HCT116 (cell line): ENCODE measurements at regions not wholly inside any gene's neighbourhood (a gene's known extent, or its start where the extent isn't known, plus 50 kb on each side); places are given as distances from the start of the nearest gene placed in this dataset.

Source experiments
- ATAC-seq: fragments of 200-7000 bp; cut with Tn5 transposase; 2 replicates; pipeline ENCODE4 v1.9.1; 2020; ENCODE audit warnings: mild to moderate bottlenecking, moderate library complexity
- BruUV-seq: library from RNA; stranded (reverse); fragments of 400-500 nt; replicated peaks from 2 replicates; lab custom pipeline; 2021; lab: Mats Ljungman, UMichigan
- CTCF ChIA-PET: fragments of 300-600 bp; sonication (Branson Sonifier 250); formaldehyde crosslinking; loops from one replicate; lab custom pipeline; 2021; ENCODE audit warnings: antibody characterized with exemption; lab: Charles Lee
- POLR2A ChIA-PET: fragments of 300-600, 350-600 bp; sonication (Branson Sonifier 250); formaldehyde crosslinking; loops from one replicate; lab custom pipeline; 2021; ENCODE audit warnings: antibody characterized with exemption; lab: Charles Lee
- RAD21 ChIA-PET, 2 experiments: fragments of 300-600 bp; sonication (Branson Sonifier 250); formaldehyde crosslinking; loops; one replicate each; lab custom pipeline; 2023; ENCODE audit warnings: low total read pairs in 2 of 2; ENCODE audit not compliant: uncharacterized antibody in 2 of 2, unreplicated experiment in 2 of 2, low non-redundant PET in 1 of 2; lab: Charles Lee
- DNase-seq: peaks from one replicate; pipeline ENCODE4 v3.0.0-alpha.2; 2010; ENCODE audit warnings: low read depth, low spot score
- H2AFZ ChIP-seq: fragments of 200-600 bp; shearing (Covaris generic), sonication (generic); 2 replicates; pipeline ENCODE4 v1.6.1; 2017; ENCODE audit warnings: low read depth, mixed run types, mixed read lengths, antibody characterized with exemption, low read length; ENCODE audit not compliant: poor library complexity, severe bottlenecking
- H3K27ac ChIP-seq: 2 replicates; pipeline ENCODE4 v1.5.1; 2012; ENCODE audit warnings: low read depth, low read length
- H3K27me3 ChIP-seq: fragments of 200-600 bp; sonication (generic); 2 replicates; pipeline ENCODE4 v1.6.1; 2016; ENCODE audit warnings: mixed run types, low read length, mixed read lengths; ENCODE audit not compliant: insufficient read depth
- H3K36me3 ChIP-seq, 2 experiments: fragments of 200-500 bp in 1 of 2; fragments of 200-600 bp in 1 of 2; sonication (Bioruptor generic) in 1 of 2; sonication (generic) in 1 of 2; 2 replicates each; pipeline versions ENCODE4 v1.5.1 to v1.6.1; 2014 to 2016; ENCODE audit warnings: low read length in 2 of 2, inconsistent platforms in 1 of 2, mixed read lengths in 1 of 2, mixed run types in 1 of 2; ENCODE audit not compliant: insufficient read depth in 2 of 2, control insufficient read depth in 1 of 2
- H3K4me1 ChIP-seq, 2 experiments: fragments of 200-600 bp in 1 of 2; sonication (generic) in 1 of 2; 2 replicates each; pipeline versions ENCODE4 v1.5.1 to v1.6.1; 2012 to 2017; ENCODE audit warnings: low read length in 2 of 2, inconsistent platforms in 1 of 2, mild to moderate bottlenecking in 1 of 2, mixed read lengths in 1 of 2, mixed run types in 1 of 2, moderate library complexity in 1 of 2; ENCODE audit not compliant: insufficient read depth in 2 of 2, control insufficient read depth in 1 of 2
- H3K4me2 ChIP-seq: fragments of 200-600 bp; sonication (generic); 2 replicates; pipeline ENCODE4 v1.6.1; 2017; ENCODE audit warnings: mixed run types, low read length, mixed read lengths
- H3K4me3 ChIP-seq, 2 experiments: fragments of 200-600 bp in 1 of 2; sonication (generic) in 1 of 2; replicated peaks in 1 of 2; 2 replicates each; pipeline ENCODE4 v1.5.1; 2011 to 2016; ENCODE audit warnings: low read length in 2 of 2, control low read depth in 1 of 2, low read depth in 1 of 2, mild to moderate bottlenecking in 1 of 2, mixed read lengths in 1 of 2, mixed run types in 1 of 2
- H3K79me2 ChIP-seq: fragments of 200-600 bp; sonication (generic); 2 replicates; pipeline ENCODE4 v1.6.1; 2017; ENCODE audit warnings: mild to moderate bottlenecking, mixed run types, low read length, moderate library complexity, mixed read lengths; ENCODE audit not compliant: insufficient read depth
- H3K9ac ChIP-seq: fragments of 200-600 bp; sonication (generic); 2 replicates; pipeline ENCODE4 v1.6.1; 2016; ENCODE audit warnings: low read length, mixed read lengths
- H3K9me2 ChIP-seq: fragments of 200-600 bp; sonication (generic), shearing (Covaris generic); 2 replicates; pipeline ENCODE4 v1.6.1; 2017; ENCODE audit warnings: mixed run types, mild to moderate bottlenecking, moderate library complexity; ENCODE audit not compliant: insufficient read depth
- H3K9me3 ChIP-seq, 2 experiments: fragments of 200-500 bp in 1 of 2; fragments of 200-600 bp in 1 of 2; sonication (Bioruptor generic) in 1 of 2; sonication (generic) in 1 of 2; 2 replicates each; pipeline ENCODE4 v1.6.1; 2014 to 2017; ENCODE audit warnings: low read length in 2 of 2, mixed read lengths in 2 of 2, inconsistent platforms in 1 of 2, low read depth in 1 of 2, mild to moderate bottlenecking in 1 of 2, mixed run types in 1 of 2, moderate library complexity in 1 of 2; ENCODE audit not compliant: control insufficient read depth in 1 of 2, insufficient read depth in 1 of 2
- H4K20me1 ChIP-seq: fragments of 200-600 bp; sonication (generic), shearing (Covaris generic); 2 replicates; pipeline ENCODE4 v1.6.1; 2017; ENCODE audit warnings: mixed run types, mild to moderate bottlenecking, moderate library complexity; ENCODE audit not compliant: insufficient read depth
- EGR1 ChIP-seq: IDR thresholded peaks from 2 replicates; pipeline ENCODE4 v1.6.1; 2012; ENCODE audit warnings: low read depth
- ELF1 ChIP-seq: IDR thresholded peaks from 2 replicates; pipeline ENCODE4 v1.6.1; 2012; ENCODE audit warnings: low read depth, borderline replicate concordance
- EZH2phosphoT487 ChIP-seq: fragments of 200-600 bp; IDR thresholded peaks from 2 replicates; pipeline ENCODE4 v1.6.1; 2018; ENCODE audit warnings: antibody characterized with exemption, borderline replicate concordance
- POLR2A ChIP-seq: IDR thresholded peaks from 2 replicates; pipeline ENCODE4 v1.7.0; 2011; ENCODE audit warnings: borderline replicate concordance; ENCODE audit not compliant: insufficient read depth, insufficient read length; ENCODE audit errors: extremely low read depth
- RAD21 ChIP-seq: IDR thresholded peaks from 2 replicates; pipeline ENCODE4 v1.6.1; 2012; ENCODE audit warnings: low read depth, mild to moderate bottlenecking
- YY1 ChIP-seq: IDR thresholded peaks from 2 replicates; pipeline ENCODE4 v1.6.1; 2011; ENCODE audit warnings: low read length, low read depth, moderate library complexity, mild to moderate bottlenecking; ENCODE audit not compliant: insufficient replicate concordance; ENCODE audit errors: extremely low read depth
- intact Hi-C: fragments of 100-400 bp; cut with micrococcal nuclease; formaldehyde crosslinking; loops from 2 replicates; pipeline ENCODE4 v1.10.0; 2022
- TF ChIP-seq, protein P1 (sequence below): IDR thresholded peaks from 2 replicates; pipeline ENCODE4 v1.6.1; 2011; ENCODE audit warnings: mild to moderate bottlenecking, low read length, moderate library complexity; ENCODE audit not compliant: insufficient replicate concordance; ENCODE audit errors: extremely low read depth

DNA sequence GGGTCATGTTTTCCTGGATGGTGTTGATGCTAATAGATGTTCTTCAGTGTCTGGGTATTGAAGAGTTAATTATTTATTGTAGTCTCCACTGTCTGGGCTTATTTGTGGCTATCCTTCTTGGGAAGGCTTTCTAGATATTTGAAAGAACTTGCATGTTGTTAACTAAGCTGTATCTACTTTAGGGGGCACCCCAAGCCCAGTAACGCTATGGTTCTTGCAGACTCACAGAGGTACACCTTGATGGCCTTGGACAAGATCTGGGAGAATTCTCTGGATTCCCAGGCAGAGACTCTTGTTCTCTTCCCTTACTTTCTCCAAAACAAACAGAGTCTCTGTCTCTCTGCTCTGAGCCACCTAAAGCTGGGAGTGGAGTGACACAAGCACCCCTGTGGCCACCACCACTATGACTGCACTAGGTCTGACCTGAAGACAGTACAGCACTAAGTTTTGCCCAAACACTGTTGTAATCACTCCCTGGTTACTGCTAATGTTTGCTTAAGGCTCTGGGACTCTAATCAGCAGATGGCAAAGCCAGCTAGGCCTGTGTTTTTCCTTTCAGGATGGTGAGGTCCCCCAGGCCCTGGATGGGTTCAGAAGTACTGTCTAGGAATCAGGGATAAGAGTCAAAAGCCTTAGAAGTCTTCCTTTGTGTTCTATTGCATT is 76.5 kb upstream of the C1orf21 start:
- DNase-seq (no peak), ATAC-seq (no peak)
- Histone ChIP-seq H3K4me1 (no peaks in the 10 kb centered on the region), H3K27ac (no peak overlapping the region), H2AFZ (no peak overlapping the region), H3K9me3 (no peaks in the 10 kb centered on the region), H3K4me2 (no peak overlapping the region), H3K9ac (no peak overlapping the region), H3K27me3 (no peaks in the 10 kb centered on the region), H3K79me2 (no peaks in the 10 kb centered on the region), H3K36me3 (no peaks in the 10 kb centered on the region), H3K4me3 (no peak overlapping the region), H4K20me1 (no peaks in the 10 kb centered on the region), H3K9me2 (no peaks in the 10 kb centered on the region)
- peak; percentile 14; the same call in 1 of the 2 replicates for TF ChIP-seq RAD21
- no peak for TF ChIP-seq EGR1
- ChIA-PET RAD21 (no interaction called here), POLR2A (no interaction called here), CTCF (no interaction called here)
- no TSS peak for BruUV-seq
- intact Hi-C loops, result no loop called here

DNA sequence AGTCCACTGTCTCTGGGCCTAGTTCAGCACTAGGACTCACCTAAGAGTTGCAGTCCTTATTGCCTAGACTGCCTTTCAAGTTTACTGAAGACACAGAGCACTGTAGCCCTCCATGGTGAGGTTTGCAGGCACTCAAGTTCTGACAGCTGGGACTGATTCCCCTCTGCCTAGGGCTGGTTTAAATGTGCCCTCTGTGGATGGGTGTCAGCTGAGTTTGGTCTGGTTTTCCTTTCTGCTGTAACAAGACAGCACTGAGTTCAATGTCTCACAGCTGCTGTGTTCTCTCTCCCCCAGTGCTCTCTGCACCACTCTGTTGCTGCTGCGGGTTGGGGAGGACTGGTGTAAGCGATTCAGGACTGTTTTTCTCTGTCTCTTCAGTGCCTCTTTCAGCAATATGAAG is 75.2 kb upstream of the C1orf21 start:
- Histone ChIP-seq H3K4me3 (no peak overlapping the region), H3K4me1 (no peaks in the 10 kb centered on the region), H3K9ac (no peak overlapping the region), H2AFZ (no peak overlapping the region), H3K27me3 (no peaks in the 10 kb centered on the region), H3K36me3 (no peaks in the 10 kb centered on the region), H4K20me1 (no peaks in the 10 kb centered on the region), H3K4me2 (no peak overlapping the region), H3K27ac (no peak overlapping the region), H3K9me3 (no peaks in the 10 kb centered on the region), H3K9me2 (no peaks in the 10 kb centered on the region), H3K79me2 (no peaks in the 10 kb centered on the region)
- ATAC-seq (no peak), DNase-seq (no peak)
- ChIA-PET RAD21 (no interaction called here), CTCF (no interaction called here), POLR2A (no interaction called here)
- intact Hi-C loops, result no loop called here
- no TSS peak for BruUV-seq
- TF ChIP-seq YY1, result no peak
- no peak for TF ChIP-seq EZH2phosphoT487
- TF ChIP-seq ELF1, result no peak
- TF ChIP-seq POLR2A, result no peak
- TF ChIP-seq EGR1, result no peak
- TF ChIP-seq, protein P1, sequence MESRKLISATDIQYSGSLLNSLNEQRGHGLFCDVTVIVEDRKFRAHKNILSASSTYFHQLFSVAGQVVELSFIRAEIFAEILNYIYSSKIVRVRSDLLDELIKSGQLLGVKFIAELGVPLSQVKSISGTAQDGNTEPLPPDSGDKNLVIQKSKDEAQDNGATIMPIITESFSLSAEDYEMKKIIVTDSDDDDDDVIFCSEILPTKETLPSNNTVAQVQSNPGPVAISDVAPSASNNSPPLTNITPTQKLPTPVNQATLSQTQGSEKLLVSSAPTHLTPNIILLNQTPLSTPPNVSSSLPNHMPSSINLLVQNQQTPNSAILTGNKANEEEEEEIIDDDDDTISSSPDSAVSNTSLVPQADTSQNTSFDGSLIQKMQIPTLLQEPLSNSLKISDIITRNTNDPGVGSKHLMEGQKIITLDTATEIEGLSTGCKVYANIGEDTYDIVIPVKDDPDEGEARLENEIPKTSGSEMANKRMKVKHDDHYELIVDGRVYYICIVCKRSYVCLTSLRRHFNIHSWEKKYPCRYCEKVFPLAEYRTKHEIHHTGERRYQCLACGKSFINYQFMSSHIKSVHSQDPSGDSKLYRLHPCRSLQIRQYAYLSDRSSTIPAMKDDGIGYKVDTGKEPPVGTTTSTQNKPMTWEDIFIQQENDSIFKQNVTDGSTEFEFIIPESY, result no peak
